GM12875 (cell line): ENCODE measurements at regions not wholly inside any gene's neighbourhood (a gene's known extent, or its start where the extent isn't known, plus 50 kb on each side); places are given as distances from the start of the nearest gene placed in this dataset.

ENCODE experiments used
- H3K4me3 ChIP-seq: one replicate; pipeline ENCODE4 v1.5.1; 2011; ENCODE audit warnings: low read depth, low read length, control low read depth
- CTCF ChIP-seq: IDR thresholded peaks from 2 replicates; pipeline ENCODE4 v1.5.1; 2011; ENCODE audit warnings: low read depth, mild to moderate bottlenecking, control low read depth, inconsistent platforms, low read length, moderate library complexity, borderline replicate concordance; ENCODE audit not compliant: insufficient read depth

GRCh38 chr15:35867356-35867755 is 321.4 kb upstream of the DPH6 start:
- TF ChIP-seq CTCF, result no peak
- H3K4me3 ChIP-seq, result no peak overlapping the region

- TF ChIP-seq CTCF, result no peak
- H3K4me3 ChIP-seq, result no peak overlapping the region
Observed at GRCh38 chr15:35871282-35871681, 325.3 kb upstream of the DPH6 start.

GRCh38 chr15:35871812-35872211 is 325.8 kb upstream of the DPH6 start:
- no peak for TF ChIP-seq CTCF
- no peak overlapping the region for H3K4me3 ChIP-seq

- no peak overlapping the region for H3K4me3 ChIP-seq
- no peak for TF ChIP-seq CTCF
Observed at GRCh38 chr15:35872577-35872976, 326.6 kb upstream of the DPH6 start.

- no peak overlapping the region for H3K4me3 ChIP-seq
- TF ChIP-seq CTCF, result no peak
Observed at GRCh38 chr15:35874260-35874905, 328.4 kb upstream of the DPH6 start.

- H3K4me3 ChIP-seq, result no peak overlapping the region
- TF ChIP-seq CTCF, result no peak
Observed at GRCh38 chr15:35876762-35877161, 330.8 kb upstream of the DPH6 start.

- TF ChIP-seq CTCF, result no peak
Observed at GRCh38 chr15:35880896-35881295, 334.9 kb upstream of the DPH6 start.

More at GRCh38 chr15:35880896-35881295, 334.9 kb upstream of the DPH6 start:
- no peak overlapping the region for H3K4me3 ChIP-seq
